ENCODE measurements at regions not wholly inside any gene's neighbourhood (a gene's known extent, or its start where the extent isn't known, plus 50 kb on each side); places are given as distances from the start of the nearest gene placed in this dataset.
"Not testable (repeated sequence)": the region's sequence is repeated elsewhere in the genome, so short reads cannot be mapped to it uniquely, and the experiment has no call there.

GRCh38 chr4:53863736-53864365 is 200.6 kb downstream of the CHIC2 start:
- ATAC-seq (no peak), DNase-seq (ENCODE audit: low spot score in 2 of 2) (no peak)
- H3K4me1 Mint-ChIP-seq = no peaks in the 10 kb centered on the region
- H3K9me3 Mint-ChIP-seq = no peaks in the 10 kb centered on the region
- no peak overlapping the region for H3K4me3 Mint-ChIP-seq
- H3K36me3 Mint-ChIP-seq = no peaks in the 10 kb centered on the region
- no peak overlapping the region for H3K27ac Mint-ChIP-seq

GRCh38 chr4:53863158-53863557 is 201.2 kb downstream of the CHIC2 start:
- Mint-ChIP-seq H3K9me3 (no peaks in the 10 kb centered on the region), H3K4me1 (no peaks in the 10 kb centered on the region), H3K4me3 (no peak overlapping the region), H3K36me3 (no peaks in the 10 kb centered on the region), H3K27ac (no peak overlapping the region)
- ATAC-seq (no peak), DNase-seq (ENCODE audit: low spot score in 2 of 2) (no peak)

- Mint-ChIP-seq H3K36me3 (no peaks in the 10 kb centered on the region), H3K27ac (no peak overlapping the region), H3K9me3 (no peaks in the 10 kb centered on the region), H3K4me1 (no peaks in the 10 kb centered on the region), H3K4me3 (no peak overlapping the region)
- DNase-seq (ENCODE audit: low spot score in 2 of 2) = no peak
- no peak for ATAC-seq
Measured at GRCh38 chr4:53861856-53862610, 202.4 kb downstream of the CHIC2 start.

GRCh38 chr4:53859305-53859704 is 205.1 kb downstream of the CHIC2 start:
- Mint-ChIP-seq H3K9me3 (no peaks in the 10 kb centered on the region), H3K4me1 (no peaks in the 10 kb centered on the region), H3K27ac (no peak overlapping the region), H3K4me3 (no peak overlapping the region), H3K36me3 (no peaks in the 10 kb centered on the region)
- ATAC-seq = no peak
- no peak for DNase-seq (ENCODE audit: low spot score in 2 of 2)

- DNase-seq (ENCODE audit: low spot score in 2 of 2) (no peak), ATAC-seq (no peak)
- Mint-ChIP-seq H3K4me3 (no peak overlapping the region), H3K4me1 (no peaks in the 10 kb centered on the region), H3K36me3 (no peaks in the 10 kb centered on the region), H3K27ac (no peak overlapping the region), H3K9me3 (no peaks in the 10 kb centered on the region)
Measured at GRCh38 chr4:53858744-53859143, 205.7 kb downstream of the CHIC2 start.

- H3K36me3 Mint-ChIP-seq = no peaks in the 10 kb centered on the region
- ATAC-seq (no peak), DNase-seq (ENCODE audit: low spot score in 2 of 2) (no peak)
- no peak overlapping the region for H3K27ac Mint-ChIP-seq
- H3K4me1 Mint-ChIP-seq = no peaks in the 10 kb centered on the region
- no peak overlapping the region for H3K4me3 Mint-ChIP-seq
- H3K9me3 Mint-ChIP-seq = no peaks in the 10 kb centered on the region
Measured at GRCh38 chr4:53855581-53856250, 208.7 kb downstream of the CHIC2 start.

- H3K4me1 Mint-ChIP-seq = no peaks in the 10 kb centered on the region
- H3K36me3 Mint-ChIP-seq = no peaks in the 10 kb centered on the region
- H3K9me3 Mint-ChIP-seq = no peaks in the 10 kb centered on the region
- no peak for ATAC-seq
- no peak overlapping the region for H3K4me3 Mint-ChIP-seq
- no peak for DNase-seq (ENCODE audit: low spot score in 2 of 2)
- no peak overlapping the region for H3K27ac Mint-ChIP-seq
Measured at GRCh38 chr4:53854991-53855568, 209.3 kb downstream of the CHIC2 start.

- Mint-ChIP-seq H3K36me3 (no peaks in the 10 kb centered on the region), H3K4me1 (no peaks in the 10 kb centered on the region), H3K4me3 (no peak overlapping the region), H3K27ac (no peak overlapping the region), H3K9me3 (no peaks in the 10 kb centered on the region)
- ATAC-seq (no peak), DNase-seq (ENCODE audit: low spot score in 2 of 2) (no peak)
Measured at GRCh38 chr4:53852343-53852742, 212.1 kb downstream of the CHIC2 start.

GRCh38 chr4:53847965-53848364 is 216.4 kb downstream of the CHIC2 start:
- Mint-ChIP-seq H3K36me3 (no peaks in the 10 kb centered on the region), H3K4me3 (no peak overlapping the region), H3K4me1 (no peaks in the 10 kb centered on the region), H3K9me3 (no peaks in the 10 kb centered on the region), H3K27ac (no peak overlapping the region)
- DNase-seq (ENCODE audit: low spot score in 2 of 2) = no peak
- ATAC-seq = no peak

GRCh38 chr4:53844551-53844950 is 219.9 kb downstream of the CHIC2 start:
- ATAC-seq (no peak), DNase-seq (ENCODE audit: low spot score in 2 of 2) (no peak)
- Mint-ChIP-seq H3K4me3 (no peak overlapping the region), H3K36me3 (no peaks in the 10 kb centered on the region), H3K27ac (no peak overlapping the region), H3K4me1 (no peaks in the 10 kb centered on the region), H3K9me3 (no peaks in the 10 kb centered on the region)

GRCh38 chr4:53844133-53844532 is 220.3 kb downstream of the CHIC2 start:
- Mint-ChIP-seq H3K4me3 (no peak overlapping the region), H3K27ac (no peak overlapping the region), H3K36me3 (no peaks in the 10 kb centered on the region), H3K9me3 (no peaks in the 10 kb centered on the region), H3K4me1 (no peaks in the 10 kb centered on the region)
- ATAC-seq (no peak), DNase-seq (ENCODE audit: low spot score in 2 of 2) (no peak)

- Mint-ChIP-seq H3K9me3 (peaks cover 4% of the 10 kb centered on the region), H3K4me3 (no peak overlapping the region), H3K27ac (no peak overlapping the region), H3K36me3 (no peaks in the 10 kb centered on the region), H3K4me1 (no peaks in the 10 kb centered on the region)
- DNase-seq (ENCODE audit: low spot score in 2 of 2) = no peak
- no peak for ATAC-seq
Measured at GRCh38 chr4:53841711-53842110, 222.7 kb downstream of the CHIC2 start.

- Mint-ChIP-seq H3K4me1 (no peaks in the 10 kb centered on the region), H3K36me3 (no peaks in the 10 kb centered on the region), H3K9me3 (peaks cover 7% of the 10 kb centered on the region), H3K4me3 (no peak overlapping the region), H3K27ac (no peak overlapping the region)
- no peak for ATAC-seq
- no peak for DNase-seq (ENCODE audit: low spot score in 2 of 2)
Measured at GRCh38 chr4:53840643-53841042, 223.8 kb downstream of the CHIC2 start.

- H3K4me1 Mint-ChIP-seq; ATAC-seq; H3K36me3 Mint-ChIP-seq; DNase-seq (ENCODE audit: low spot score in 2 of 2); H3K27ac Mint-ChIP-seq; H3K4me3 Mint-ChIP-seq: not testable (repeated sequence)
- peaks cover 17% of the 10 kb centered on the region for H3K9me3 Mint-ChIP-seq
Measured at GRCh38 chr4:53833302-53834003, 231.0 kb downstream of the CHIC2 start.

- ATAC-seq = no peak
- Mint-ChIP-seq H3K9me3 (peaks cover 17% of the 10 kb centered on the region), H3K36me3 (no peaks in the 10 kb centered on the region), H3K4me1 (no peaks in the 10 kb centered on the region), H3K27ac (no peak overlapping the region), H3K4me3 (no peak overlapping the region)
- no peak for DNase-seq (ENCODE audit: low spot score in 2 of 2)
Measured at GRCh38 chr4:53832549-53832948, 231.9 kb downstream of the CHIC2 start.
